ENCODE measurements at regions not wholly inside any gene's neighbourhood (a gene's known extent, or its start where the extent isn't known, plus 50 kb on each side); places are given as distances from the start of the nearest gene placed in this dataset.

DNA sequence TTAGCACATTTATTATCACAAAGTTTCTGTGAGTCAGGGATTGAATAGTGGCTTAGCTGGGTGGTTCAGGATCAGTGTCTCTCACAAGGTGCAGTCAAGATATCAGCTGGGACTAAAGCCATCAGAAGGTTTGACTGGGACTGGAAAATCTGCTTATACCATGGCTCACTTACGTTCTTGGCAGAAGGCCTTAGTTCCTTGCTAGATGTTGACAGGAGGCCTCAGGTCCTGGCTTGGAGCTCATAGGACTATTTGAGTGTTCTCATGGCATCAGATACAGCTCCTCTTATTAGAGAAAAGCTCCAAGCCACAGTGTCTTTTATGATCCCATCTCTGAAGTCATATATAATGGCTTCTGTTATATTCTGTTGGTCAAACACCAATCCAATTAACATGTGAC is 127.3 kb downstream of the SLC6A15 start:
- Histone ChIP-seq H3K9ac (ENCODE audit: low read length in 2 of 2) (no peak overlapping the region), H3K27me3 (ENCODE audit: control insufficient read depth in 1 of 2, insufficient read depth in 2 of 2, low read length in 2 of 2) (no peaks in the 10 kb centered on the region), H3K9me3 (ENCODE audit: control insufficient read depth in 2 of 2, low read length in 2 of 2) (no peaks in the 10 kb centered on the region), H3K4me1 (ENCODE audit: control insufficient read depth, insufficient read depth, low read length) (no peaks in the 10 kb centered on the region), H3K36me3 (ENCODE audit: control insufficient read depth in 2 of 2, insufficient read depth in 2 of 2, low read length in 2 of 2) (no peaks in the 10 kb centered on the region), H3K4me3 (ENCODE audit: low read length in 2 of 2) (no peak overlapping the region), H3K27ac (ENCODE audit: low read length) (no peak overlapping the region)

DNA sequence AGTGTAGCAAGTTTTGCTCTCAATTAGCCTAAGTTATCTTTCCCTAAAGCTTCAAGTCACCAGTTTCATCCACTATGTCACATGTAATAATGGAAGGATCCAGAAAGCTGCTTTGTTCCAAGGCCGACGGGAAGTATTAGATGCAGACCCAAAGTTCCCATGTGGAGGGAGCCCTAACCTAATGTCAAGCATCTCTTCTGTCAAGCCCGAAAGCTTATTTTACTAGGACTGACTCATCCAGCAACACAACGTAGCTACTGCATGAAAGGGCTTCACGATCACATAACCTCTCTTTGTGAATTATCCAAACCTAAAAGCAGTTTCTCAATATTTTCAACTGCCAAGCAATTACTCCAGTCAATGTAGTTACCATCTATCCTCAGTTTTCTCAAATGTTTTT is 133.4 kb downstream of the SLC6A15 start:
- H3K4me3 ChIP-seq (ENCODE audit: low read length in 2 of 2) = no peak overlapping the region
- no peak overlapping the region for H3K9ac ChIP-seq (ENCODE audit: low read length in 2 of 2)
- no peak overlapping the region for H3K27ac ChIP-seq (ENCODE audit: low read length)
- no peaks in the 10 kb centered on the region for H3K9me3 ChIP-seq (ENCODE audit: control insufficient read depth in 2 of 2, low read length in 2 of 2)
- no peaks in the 10 kb centered on the region for H3K4me1 ChIP-seq (ENCODE audit: control insufficient read depth, insufficient read depth, low read length)
- H3K27me3 ChIP-seq (ENCODE audit: control insufficient read depth in 1 of 2, insufficient read depth in 2 of 2, low read length in 2 of 2) = no peaks in the 10 kb centered on the region
- H3K36me3 ChIP-seq (ENCODE audit: control insufficient read depth in 2 of 2, insufficient read depth in 2 of 2, low read length in 2 of 2) = no peaks in the 10 kb centered on the region

DNA sequence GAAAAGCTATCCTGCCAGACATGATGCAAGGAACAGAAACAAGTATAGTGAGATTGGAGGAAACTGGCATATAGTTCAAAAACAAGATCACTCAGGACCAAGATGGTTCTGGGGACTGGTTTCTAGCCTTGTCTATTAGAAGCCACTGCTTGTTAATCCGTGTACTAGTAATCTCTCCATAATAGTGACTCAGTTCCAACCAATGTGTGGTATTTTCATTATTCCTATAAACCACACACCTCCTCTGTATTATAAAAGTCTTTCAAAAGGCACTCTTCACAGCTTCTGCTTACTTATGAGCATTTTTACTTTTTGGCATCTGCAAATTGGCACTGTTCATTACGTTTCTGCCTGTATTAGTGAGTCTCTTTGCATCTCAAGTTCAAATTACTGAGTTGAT is 140.3 kb downstream of the SLC6A15 start:
- Histone ChIP-seq H3K27ac (ENCODE audit: low read length) (no peak overlapping the region), H3K27me3 (ENCODE audit: control insufficient read depth in 1 of 2, insufficient read depth in 2 of 2, low read length in 2 of 2) (no peaks in the 10 kb centered on the region), H3K9ac (ENCODE audit: low read length in 2 of 2) (no peak overlapping the region), H3K4me1 (ENCODE audit: control insufficient read depth, insufficient read depth, low read length) (no peaks in the 10 kb centered on the region), H3K36me3 (ENCODE audit: control insufficient read depth in 2 of 2, insufficient read depth in 2 of 2, low read length in 2 of 2) (no peaks in the 10 kb centered on the region), H3K4me3 (ENCODE audit: low read length in 2 of 2) (no peak overlapping the region), H3K9me3 (ENCODE audit: control insufficient read depth in 2 of 2, low read length in 2 of 2) (no peaks in the 10 kb centered on the region)

DNA sequence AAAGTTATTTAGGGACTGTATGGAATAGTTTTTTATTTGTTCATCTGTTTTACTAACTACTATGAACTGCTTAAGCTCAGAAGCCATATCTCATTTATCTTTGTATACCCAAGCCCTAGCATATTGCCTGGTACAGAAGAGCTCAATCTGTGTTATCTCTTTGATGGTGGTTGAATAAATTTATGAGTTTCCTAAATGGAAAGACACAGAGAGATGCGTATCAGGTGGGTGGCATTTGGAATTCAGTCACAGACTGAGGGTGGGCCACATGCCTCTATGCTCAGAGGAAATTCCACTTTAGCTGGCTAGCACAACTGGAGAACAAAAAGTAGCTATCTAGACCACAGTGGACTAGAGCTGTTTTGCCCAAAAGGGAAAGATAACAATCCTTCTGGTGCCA is 145.5 kb downstream of the SLC6A15 start:
- H3K9ac ChIP-seq (ENCODE audit: low read length in 2 of 2) = no peak overlapping the region
- no peaks in the 10 kb centered on the region for H3K9me3 ChIP-seq (ENCODE audit: control insufficient read depth in 2 of 2, low read length in 2 of 2)
- H3K4me3 ChIP-seq (ENCODE audit: low read length in 2 of 2) = no peak overlapping the region
- no peaks in the 10 kb centered on the region for H3K4me1 ChIP-seq (ENCODE audit: control insufficient read depth, insufficient read depth, low read length)
- no peaks in the 10 kb centered on the region for H3K36me3 ChIP-seq (ENCODE audit: control insufficient read depth in 2 of 2, insufficient read depth in 2 of 2, low read length in 2 of 2)
- H3K27me3 ChIP-seq (ENCODE audit: control insufficient read depth in 1 of 2, insufficient read depth in 2 of 2, low read length in 2 of 2) = no peaks in the 10 kb centered on the region
- H3K27ac ChIP-seq (ENCODE audit: low read length) = no peak overlapping the region

DNA sequence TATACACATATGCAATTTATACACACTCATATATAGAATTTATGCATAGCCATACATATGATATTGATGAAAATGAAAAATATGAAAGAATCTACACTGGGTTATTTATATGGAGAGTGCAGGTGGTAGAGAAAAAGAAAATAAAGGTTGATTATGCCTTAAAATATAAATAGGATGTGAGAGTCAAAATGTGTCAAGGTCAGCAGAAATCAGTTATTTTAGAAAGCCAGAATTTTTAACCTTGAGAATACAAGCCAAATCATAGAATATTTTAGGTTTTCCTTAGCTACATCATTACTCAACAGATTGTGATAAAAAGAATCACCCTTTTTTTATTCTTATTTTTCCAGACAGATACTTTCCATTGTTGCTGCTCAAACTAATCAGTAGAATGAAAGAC is 146.2 kb downstream of the SLC6A15 start:
- Histone ChIP-seq H3K27ac (ENCODE audit: low read length) (no peak overlapping the region), H3K4me1 (ENCODE audit: control insufficient read depth, insufficient read depth, low read length) (no peaks in the 10 kb centered on the region), H3K9ac (ENCODE audit: low read length in 2 of 2) (no peak overlapping the region), H3K9me3 (ENCODE audit: control insufficient read depth in 2 of 2, low read length in 2 of 2) (no peaks in the 10 kb centered on the region), H3K36me3 (ENCODE audit: control insufficient read depth in 2 of 2, insufficient read depth in 2 of 2, low read length in 2 of 2) (no peaks in the 10 kb centered on the region), H3K4me3 (ENCODE audit: low read length in 2 of 2) (no peak overlapping the region), H3K27me3 (ENCODE audit: control insufficient read depth in 1 of 2, insufficient read depth in 2 of 2, low read length in 2 of 2) (no peaks in the 10 kb centered on the region)

DNA sequence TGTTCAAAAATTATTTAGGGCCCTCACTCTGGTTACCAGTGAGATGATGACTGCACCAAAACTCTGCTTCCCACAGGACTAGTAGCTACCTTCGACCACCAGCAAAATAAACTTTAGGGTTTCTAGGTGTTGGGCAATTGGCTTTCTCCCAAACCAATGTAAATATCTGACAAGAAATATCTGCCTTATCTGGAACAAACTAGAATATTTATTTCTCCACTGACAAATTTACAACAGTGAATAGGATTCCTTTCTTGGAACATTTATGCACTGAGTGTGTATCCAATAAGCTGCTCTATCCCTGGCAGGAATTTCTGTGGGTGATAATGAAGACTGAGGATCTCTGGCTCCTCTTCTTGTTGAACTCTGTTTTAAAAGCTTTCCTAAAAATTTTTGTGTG is 148.6 kb downstream of the SLC6A15 start:
- no peaks in the 10 kb centered on the region for H3K4me1 ChIP-seq (ENCODE audit: control insufficient read depth, insufficient read depth, low read length)
- H3K27ac ChIP-seq (ENCODE audit: low read length) = no peak overlapping the region
- H3K4me3 ChIP-seq (ENCODE audit: low read length in 2 of 2) = no peak overlapping the region
- no peak overlapping the region for H3K9ac ChIP-seq (ENCODE audit: low read length in 2 of 2)
- H3K27me3 ChIP-seq (ENCODE audit: control insufficient read depth in 1 of 2, insufficient read depth in 2 of 2, low read length in 2 of 2) = no peaks in the 10 kb centered on the region
- no peaks in the 10 kb centered on the region for H3K36me3 ChIP-seq (ENCODE audit: control insufficient read depth in 2 of 2, insufficient read depth in 2 of 2, low read length in 2 of 2)
- H3K9me3 ChIP-seq (ENCODE audit: control insufficient read depth in 2 of 2, low read length in 2 of 2) = no peaks in the 10 kb centered on the region

DNA sequence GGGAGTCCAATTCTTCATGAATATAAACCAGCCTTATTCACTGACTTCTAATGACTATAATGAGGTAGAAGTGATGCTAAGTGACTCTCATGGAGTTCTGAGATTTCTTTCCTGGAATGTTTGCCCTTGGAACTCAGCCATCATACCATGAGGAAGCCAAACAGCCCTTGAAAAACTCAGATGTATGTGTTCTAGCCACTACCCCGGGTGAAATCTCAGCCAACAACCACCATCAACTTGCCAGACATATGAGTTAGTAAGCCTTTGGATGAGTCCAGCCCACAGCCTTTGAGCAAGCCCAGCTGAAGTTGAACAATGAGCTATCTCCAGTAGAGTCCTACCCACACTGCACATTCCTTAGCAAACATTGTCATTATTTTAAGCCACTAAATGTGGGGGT is 149.5 kb downstream of the SLC6A15 start:
- no peaks in the 10 kb centered on the region for H3K9me3 ChIP-seq (ENCODE audit: control insufficient read depth in 2 of 2, low read length in 2 of 2)
- H3K27ac ChIP-seq (ENCODE audit: low read length) = no peak overlapping the region
- H3K9ac ChIP-seq (ENCODE audit: low read length in 2 of 2) = no peak overlapping the region
- no peaks in the 10 kb centered on the region for H3K4me1 ChIP-seq (ENCODE audit: control insufficient read depth, insufficient read depth, low read length)
- H3K27me3 ChIP-seq (ENCODE audit: control insufficient read depth in 1 of 2, insufficient read depth in 2 of 2, low read length in 2 of 2) = no peaks in the 10 kb centered on the region
- H3K4me3 ChIP-seq (ENCODE audit: low read length in 2 of 2) = no peak overlapping the region
- no peaks in the 10 kb centered on the region for H3K36me3 ChIP-seq (ENCODE audit: control insufficient read depth in 2 of 2, insufficient read depth in 2 of 2, low read length in 2 of 2)

DNA sequence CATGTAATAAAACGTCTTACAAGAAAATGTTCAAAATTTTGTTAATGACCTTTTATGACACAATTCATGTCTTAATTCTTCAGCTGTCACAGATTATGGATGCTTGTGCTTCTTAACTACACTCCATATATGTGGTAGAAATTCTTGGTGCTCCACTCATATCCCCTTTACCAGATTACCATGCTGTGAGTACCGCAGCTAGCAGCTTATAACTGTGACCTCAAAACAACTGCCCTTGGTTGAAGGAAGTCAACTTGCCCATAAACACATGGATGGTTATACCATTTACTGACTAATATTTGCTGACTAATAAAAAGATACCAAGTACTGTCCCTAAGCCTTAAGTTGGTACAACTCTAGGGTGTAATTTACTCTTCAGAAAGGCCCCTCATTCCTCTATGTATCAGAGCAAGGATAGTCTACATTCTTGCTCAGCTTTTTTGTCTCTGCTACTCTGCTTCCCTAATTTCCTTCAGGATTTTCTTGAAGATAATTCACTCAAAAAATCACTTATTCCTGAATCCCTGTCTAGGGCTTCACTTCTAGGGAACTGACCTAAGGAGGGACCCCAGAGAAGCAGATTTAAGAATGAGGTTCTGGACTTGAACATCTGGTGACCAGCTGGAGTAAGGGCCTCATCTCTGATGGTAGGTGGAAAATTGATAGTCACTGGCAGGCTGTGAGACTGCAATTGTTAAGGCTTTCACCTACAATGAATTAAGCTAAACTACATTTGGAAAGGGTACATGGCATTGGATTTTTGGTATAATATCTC is 152.3 kb downstream of the SLC6A15 start:
- Histone ChIP-seq H3K27me3 (ENCODE audit: control insufficient read depth in 1 of 2, insufficient read depth in 2 of 2, low read length in 2 of 2) (no peaks in the 10 kb centered on the region), H3K27ac (ENCODE audit: low read length) (no peak overlapping the region), H3K4me1 (ENCODE audit: control insufficient read depth, insufficient read depth, low read length) (no peaks in the 10 kb centered on the region), H3K9me3 (ENCODE audit: control insufficient read depth in 2 of 2, low read length in 2 of 2) (no peaks in the 10 kb centered on the region), H3K4me3 (ENCODE audit: low read length in 2 of 2) (no peak overlapping the region), H3K36me3 (ENCODE audit: control insufficient read depth in 2 of 2, insufficient read depth in 2 of 2, low read length in 2 of 2) (no peaks in the 10 kb centered on the region), H3K9ac (ENCODE audit: low read length in 2 of 2) (no peak overlapping the region)

DNA sequence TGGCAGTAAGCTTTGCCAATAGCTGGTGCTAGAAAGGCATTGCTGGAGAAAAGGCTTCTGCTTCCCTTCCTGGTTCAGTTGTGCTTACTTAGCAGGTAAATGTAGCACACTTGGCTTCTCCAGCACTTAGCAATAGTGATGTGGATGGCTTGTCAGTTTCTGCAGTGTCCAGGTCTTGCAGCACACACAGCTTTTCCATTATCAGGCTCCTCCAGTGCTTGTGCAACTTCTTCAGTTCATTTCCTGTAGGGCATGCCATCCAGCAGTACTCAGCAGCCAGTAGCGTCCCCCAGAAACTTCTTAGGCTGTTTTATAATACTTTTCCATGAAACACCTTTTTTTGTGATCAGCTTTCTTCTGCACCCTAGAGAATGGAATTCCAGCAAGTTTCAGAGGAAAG is 154.6 kb downstream of the SLC6A15 start:
- H3K9ac ChIP-seq (ENCODE audit: low read length in 2 of 2) = no peak overlapping the region
- no peak overlapping the region for H3K27ac ChIP-seq (ENCODE audit: low read length)
- H3K27me3 ChIP-seq (ENCODE audit: control insufficient read depth in 1 of 2, insufficient read depth in 2 of 2, low read length in 2 of 2) = no peaks in the 10 kb centered on the region
- no peaks in the 10 kb centered on the region for H3K36me3 ChIP-seq (ENCODE audit: control insufficient read depth in 2 of 2, insufficient read depth in 2 of 2, low read length in 2 of 2)
- no peak overlapping the region for H3K4me3 ChIP-seq (ENCODE audit: low read length in 2 of 2)
- no peaks in the 10 kb centered on the region for H3K4me1 ChIP-seq (ENCODE audit: control insufficient read depth, insufficient read depth, low read length)
- no peaks in the 10 kb centered on the region for H3K9me3 ChIP-seq (ENCODE audit: control insufficient read depth in 2 of 2, low read length in 2 of 2)

DNA sequence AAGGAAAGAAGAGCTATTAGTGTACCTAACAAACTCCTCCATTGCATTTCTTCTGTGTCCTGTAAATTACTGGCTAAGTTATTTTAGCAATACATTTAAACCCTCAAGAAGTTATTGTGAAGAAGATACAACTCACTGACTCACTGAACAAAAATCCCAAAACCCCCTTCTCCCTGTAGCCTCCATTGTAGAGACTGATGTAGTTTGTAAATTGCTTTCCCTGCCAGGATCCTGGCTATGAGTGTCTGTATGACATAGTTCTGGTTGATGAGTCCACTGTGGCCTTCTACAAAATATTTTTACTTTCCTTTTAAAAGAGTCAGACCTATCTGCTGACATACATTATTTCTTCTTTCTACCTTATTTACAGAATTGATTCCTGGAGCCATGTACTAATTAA is 155.6 kb downstream of the SLC6A15 start:
- no peak overlapping the region for H3K9ac ChIP-seq (ENCODE audit: low read length in 2 of 2)
- H3K9me3 ChIP-seq (ENCODE audit: control insufficient read depth in 2 of 2, low read length in 2 of 2) = no peaks in the 10 kb centered on the region
- H3K4me1 ChIP-seq (ENCODE audit: control insufficient read depth, insufficient read depth, low read length) = no peaks in the 10 kb centered on the region
- no peaks in the 10 kb centered on the region for H3K36me3 ChIP-seq (ENCODE audit: control insufficient read depth in 2 of 2, insufficient read depth in 2 of 2, low read length in 2 of 2)
- no peak overlapping the region for H3K4me3 ChIP-seq (ENCODE audit: low read length in 2 of 2)
- H3K27me3 ChIP-seq (ENCODE audit: control insufficient read depth in 1 of 2, insufficient read depth in 2 of 2, low read length in 2 of 2) = no peaks in the 10 kb centered on the region
- H3K27ac ChIP-seq (ENCODE audit: low read length) = no peak overlapping the region

DNA sequence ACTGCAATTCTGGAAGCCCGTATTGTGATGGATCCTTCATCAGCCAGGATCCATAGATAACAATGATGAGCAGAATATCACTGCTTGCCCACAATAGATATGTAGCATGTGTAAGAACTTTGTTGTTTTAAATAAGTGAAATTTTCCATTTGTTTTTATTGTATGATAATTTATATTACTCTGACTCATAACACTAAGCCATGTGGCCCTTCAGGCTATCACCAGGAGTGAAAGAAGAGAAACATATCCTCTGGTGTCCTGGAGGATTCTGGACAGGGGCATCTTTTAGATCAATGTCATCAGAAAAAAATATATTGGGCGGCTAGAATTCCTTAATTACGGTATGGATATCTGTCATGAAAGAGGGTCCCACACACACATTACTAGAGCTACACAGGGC is 167.5 kb downstream of the SLC6A15 start:
- no peak overlapping the region for H3K4me3 ChIP-seq (ENCODE audit: low read length in 2 of 2)
- H3K9ac ChIP-seq (ENCODE audit: low read length in 2 of 2) = no peak overlapping the region
- H3K27me3 ChIP-seq (ENCODE audit: control insufficient read depth in 1 of 2, insufficient read depth in 2 of 2, low read length in 2 of 2) = no peaks in the 10 kb centered on the region
- no peak overlapping the region for H3K27ac ChIP-seq (ENCODE audit: low read length)
- H3K36me3 ChIP-seq (ENCODE audit: control insufficient read depth in 2 of 2, insufficient read depth in 2 of 2, low read length in 2 of 2) = no peaks in the 10 kb centered on the region
- H3K4me1 ChIP-seq (ENCODE audit: control insufficient read depth, insufficient read depth, low read length) = no peaks in the 10 kb centered on the region
- no peaks in the 10 kb centered on the region for H3K9me3 ChIP-seq (ENCODE audit: control insufficient read depth in 2 of 2, low read length in 2 of 2)

Measured in stomach smooth muscle (tissue), 2 donors.